ENCODE measurements at regions not wholly inside any gene's neighbourhood (a gene's known extent, or its start where the extent isn't known, plus 50 kb on each side); places are given as distances from the start of the nearest gene placed in this dataset.

DNA sequence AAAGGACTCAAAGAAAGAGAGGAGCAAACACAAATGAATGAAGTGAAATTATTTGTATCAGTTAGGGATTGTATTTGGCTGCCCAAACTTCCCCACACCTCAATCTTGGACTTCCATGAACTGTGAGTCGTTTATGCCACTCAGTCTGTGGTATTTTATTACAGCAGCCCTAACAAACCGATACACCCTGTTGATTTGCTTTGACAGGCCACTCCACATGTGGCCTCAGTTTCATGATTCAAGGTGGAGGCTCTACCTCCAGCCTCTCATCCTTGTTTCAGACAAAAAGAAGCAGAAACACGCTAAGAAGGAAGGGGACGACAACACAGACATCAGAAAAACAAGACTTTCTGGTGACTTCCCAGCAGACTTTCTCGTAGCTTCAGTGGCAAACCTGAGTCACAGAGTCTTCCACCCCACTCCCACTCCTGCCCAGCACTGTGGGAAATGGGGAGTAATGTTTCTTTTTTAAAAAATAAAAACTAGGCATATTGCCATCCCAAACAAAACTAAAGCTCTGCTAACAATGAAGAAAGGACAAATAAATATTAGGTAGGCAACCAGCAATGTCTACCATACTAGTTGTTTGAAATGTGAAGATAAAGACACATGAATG, 52.2 kb upstream of the ABCA1 start:
- peaks cover 25% of the 10 kb centered on the region for H3K27me3 Mint-ChIP-seq
- H3K4me3 Mint-ChIP-seq: no peak overlapping the region
- no peaks in the 10 kb centered on the region for H3K9me3 Mint-ChIP-seq
- peaks cover 22% of the 10 kb centered on the region for H3K4me1 Mint-ChIP-seq
- DNase-seq: no peak
- no peaks in the 10 kb centered on the region for H3K36me3 Mint-ChIP-seq
- H3K27ac Mint-ChIP-seq: no peak overlapping the region

GRCh38 chr9:104981543-104982129, 53.7 kb upstream of the ABCA1 start:
- H3K36me3 Mint-ChIP-seq: no peaks in the 10 kb centered on the region
- no peak for DNase-seq
- H3K4me1 Mint-ChIP-seq: peaks cover 28% of the 10 kb centered on the region
- no peak overlapping the region for H3K4me3 Mint-ChIP-seq
- H3K9me3 Mint-ChIP-seq: no peaks in the 10 kb centered on the region
- no peak overlapping the region for H3K27ac Mint-ChIP-seq
- H3K27me3 Mint-ChIP-seq: peaks cover 37% of the 10 kb centered on the region

GRCh38 chr9:104982543-104982942, 54.6 kb upstream of the ABCA1 start:
- Mint-ChIP-seq H3K9me3 (no peaks in the 10 kb centered on the region), H3K27me3 (peaks cover 46% of the 10 kb centered on the region), H3K4me3 (no peak overlapping the region), H3K4me1 (peaks cover 28% of the 10 kb centered on the region), H3K27ac (no peak overlapping the region), H3K36me3 (no peaks in the 10 kb centered on the region)
- no peak for DNase-seq

GRCh38 chr9:104983491-104983890, 55.5 kb upstream of the ABCA1 start:
- no peak for DNase-seq
- Mint-ChIP-seq H3K27ac (no peak overlapping the region), H3K4me1 (peaks cover 28% of the 10 kb centered on the region), H3K36me3 (no peaks in the 10 kb centered on the region), H3K9me3 (no peaks in the 10 kb centered on the region), H3K4me3 (no peak overlapping the region), H3K27me3 (peaks cover 56% of the 10 kb centered on the region)

DNA sequence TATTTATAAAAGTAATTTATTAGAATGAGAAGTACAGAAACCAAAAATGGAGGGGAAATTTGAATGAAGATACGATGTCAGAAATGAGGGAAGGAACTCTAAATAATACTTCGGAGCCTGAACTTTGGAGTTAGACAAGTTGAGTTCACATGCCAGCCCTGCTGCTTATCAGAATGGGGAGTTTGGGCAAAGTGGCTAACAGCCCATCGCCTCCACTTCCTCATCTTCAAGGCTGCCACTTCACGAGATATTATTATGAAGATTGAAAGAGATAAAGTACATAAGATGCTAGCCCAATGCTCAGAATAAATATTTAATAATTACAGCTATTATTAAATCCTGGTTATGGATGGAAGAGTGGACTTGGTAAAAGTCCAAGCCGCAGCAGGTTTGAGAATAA, 56.2 kb upstream of the ABCA1 start:
- peaks cover 28% of the 10 kb centered on the region for H3K4me1 Mint-ChIP-seq
- H3K27me3 Mint-ChIP-seq: peaks cover 62% of the 10 kb centered on the region
- no peak for DNase-seq
- H3K36me3 Mint-ChIP-seq: no peaks in the 10 kb centered on the region
- H3K9me3 Mint-ChIP-seq: no peaks in the 10 kb centered on the region
- no peak overlapping the region for H3K27ac Mint-ChIP-seq
- H3K4me3 Mint-ChIP-seq: no peak overlapping the region

DNA sequence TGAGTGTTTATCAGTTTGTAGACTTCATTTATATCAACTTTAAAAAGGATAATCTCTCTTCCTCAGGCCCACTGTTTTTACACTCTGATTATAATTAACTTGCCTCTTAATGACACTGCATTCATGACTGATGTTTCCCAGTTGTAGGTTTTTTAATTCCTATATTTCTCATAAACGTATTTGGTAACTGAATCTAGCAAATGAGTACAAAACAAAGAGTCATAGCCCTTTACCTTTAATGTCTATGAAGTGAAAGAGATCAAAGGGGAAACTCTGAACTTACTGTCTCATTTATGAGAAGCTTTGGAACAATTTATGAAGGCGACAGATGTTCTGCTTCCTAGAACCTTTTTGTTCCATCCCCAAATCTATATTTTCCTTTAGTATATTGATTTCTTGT, 56.6 kb upstream of the ABCA1 start:
- Mint-ChIP-seq H3K4me3 (no peak overlapping the region), H3K27ac (no peak overlapping the region), H3K4me1 (peaks cover 28% of the 10 kb centered on the region), H3K36me3 (no peaks in the 10 kb centered on the region), H3K9me3 (no peaks in the 10 kb centered on the region), H3K27me3 (peaks cover 66% of the 10 kb centered on the region)
- DNase-seq: no peak

- Mint-ChIP-seq H3K27ac (no peak overlapping the region), H3K4me3 (no peak overlapping the region), H3K36me3 (no peaks in the 10 kb centered on the region), H3K9me3 (no peaks in the 10 kb centered on the region), H3K4me1 (peaks cover 24% of the 10 kb centered on the region), H3K27me3 (peaks cover 63% of the 10 kb centered on the region)
- no peak for DNase-seq
These were observed 57.0 kb upstream of the ABCA1 start for GRCh38 chr9:104984948-104985347.

GRCh38 chr9:104986096-104986495, 58.1 kb upstream of the ABCA1 start:
- Mint-ChIP-seq H3K4me1 (peaks cover 26% of the 10 kb centered on the region), H3K27me3 (peaks cover 58% of the 10 kb centered on the region), H3K9me3 (no peaks in the 10 kb centered on the region), H3K36me3 (no peaks in the 10 kb centered on the region), H3K27ac (no peak overlapping the region), H3K4me3 (no peak overlapping the region)
- DNase-seq: no peak

- peaks cover 60% of the 10 kb centered on the region for H3K27me3 Mint-ChIP-seq
- H3K4me3 Mint-ChIP-seq: no peak overlapping the region
- no peaks in the 10 kb centered on the region for H3K36me3 Mint-ChIP-seq
- no peaks in the 10 kb centered on the region for H3K9me3 Mint-ChIP-seq
- H3K4me1 Mint-ChIP-seq: peaks cover 38% of the 10 kb centered on the region
- no peak for DNase-seq
- H3K27ac Mint-ChIP-seq: no peak overlapping the region
These were observed 59.8 kb upstream of the ABCA1 start for GRCh38 chr9:104987743-104988142.

DNA sequence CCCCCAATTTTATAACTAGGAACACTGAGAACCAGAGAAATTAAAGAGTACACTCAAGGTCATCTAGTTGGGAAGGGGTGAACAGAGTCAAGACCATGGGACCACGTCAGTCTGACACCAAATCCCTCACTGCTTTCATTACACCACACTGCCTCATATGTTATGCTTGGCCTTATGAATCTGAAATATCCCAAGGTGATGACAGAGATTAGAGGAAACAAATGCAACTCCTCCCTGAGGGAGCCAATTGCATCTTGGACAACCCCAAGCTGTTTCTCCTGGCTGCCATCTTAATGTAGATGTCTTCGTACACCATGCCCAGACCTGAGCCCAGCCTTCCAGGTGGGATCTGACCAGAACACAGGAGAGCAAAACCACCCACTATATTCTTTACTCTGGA, 60.6 kb upstream of the ABCA1 start:
- Mint-ChIP-seq H3K27me3 (peaks cover 65% of the 10 kb centered on the region), H3K27ac (no peak overlapping the region), H3K9me3 (no peaks in the 10 kb centered on the region), H3K36me3 (no peaks in the 10 kb centered on the region), H3K4me3 (no peak overlapping the region), H3K4me1 (peaks cover 45% of the 10 kb centered on the region)
- no peak for DNase-seq

GRCh38 chr9:104991144-104991953, 63.4 kb upstream of the ABCA1 start:
- H3K27me3 Mint-ChIP-seq: peaks cover 59% of the 10 kb centered on the region
- H3K27ac Mint-ChIP-seq: peak overlapping the region; percentile 87
- DNase-seq: peak; percentile 87
- H3K9me3 Mint-ChIP-seq: no peaks in the 10 kb centered on the region
- H3K4me1 Mint-ChIP-seq: peaks cover 33% of the 10 kb centered on the region
- peak overlapping the region; percentile 80 for H3K4me3 Mint-ChIP-seq
- no peaks in the 10 kb centered on the region for H3K36me3 Mint-ChIP-seq

DNA sequence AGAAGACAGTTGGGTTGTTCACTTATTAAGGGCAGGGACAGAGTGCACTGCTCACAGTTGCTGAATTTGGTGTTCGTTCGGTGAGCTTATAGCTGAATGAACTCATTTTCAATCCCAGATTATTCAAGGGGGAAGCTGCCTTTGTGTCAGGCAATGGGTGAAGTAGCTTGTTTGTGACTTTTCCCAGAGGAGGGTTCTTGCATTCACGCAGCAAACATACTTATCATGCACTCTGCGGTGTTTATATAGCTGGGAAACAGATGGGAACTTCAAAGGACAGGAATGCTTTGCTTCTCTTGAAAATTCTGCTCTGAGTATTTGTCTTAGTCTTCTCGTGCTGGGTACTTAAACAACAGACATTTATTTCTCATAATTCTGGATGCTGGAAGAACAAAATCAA, 64.7 kb upstream of the ABCA1 start:
- Mint-ChIP-seq H3K4me1 (peaks cover 33% of the 10 kb centered on the region), H3K27ac (no peak overlapping the region), H3K9me3 (no peaks in the 10 kb centered on the region), H3K4me3 (no peak overlapping the region), H3K36me3 (no peaks in the 10 kb centered on the region), H3K27me3 (peaks cover 46% of the 10 kb centered on the region)
- no peak for DNase-seq

DNA sequence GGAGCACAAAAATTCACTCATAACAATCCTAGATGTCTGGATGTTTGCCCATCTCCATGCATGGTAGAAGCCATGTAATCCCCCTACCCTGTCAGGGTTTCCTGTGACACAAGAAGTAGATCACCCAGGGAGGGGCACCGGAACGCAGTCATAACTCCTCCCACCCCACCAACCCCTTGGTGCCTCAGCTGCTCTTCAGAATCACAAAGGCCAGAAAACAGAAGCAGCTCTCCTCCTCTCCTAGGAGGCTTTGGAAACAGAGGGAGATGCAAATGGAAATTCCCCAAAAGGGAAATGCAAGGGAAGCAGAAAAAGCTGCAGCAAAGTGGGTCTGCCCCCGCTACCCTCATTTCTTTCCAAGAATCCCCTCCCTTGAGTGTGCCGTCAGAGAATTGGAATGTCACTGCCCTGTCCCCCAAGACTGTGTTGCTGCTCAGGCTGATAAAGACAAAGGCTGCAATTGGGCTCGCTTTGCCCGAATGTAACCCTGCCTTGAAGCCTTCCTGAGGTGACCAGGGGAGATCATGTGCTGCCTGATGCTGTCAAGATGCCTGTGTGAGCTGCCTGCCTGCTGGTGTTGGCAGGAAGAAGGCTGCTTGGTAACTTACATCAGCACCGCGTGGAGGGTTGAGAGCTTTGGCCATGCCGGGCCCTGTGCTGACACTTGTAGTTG, 65.5 kb upstream of the ABCA1 start:
- DNase-seq: peak; percentile 14
- peak overlapping the region; percentile 9 for H3K27ac Mint-ChIP-seq
- peaks cover 40% of the 10 kb centered on the region for H3K27me3 Mint-ChIP-seq
- H3K4me3 Mint-ChIP-seq: no peak overlapping the region
- H3K4me1 Mint-ChIP-seq: peaks cover 33% of the 10 kb centered on the region
- no peaks in the 10 kb centered on the region for H3K36me3 Mint-ChIP-seq
- no peaks in the 10 kb centered on the region for H3K9me3 Mint-ChIP-seq

- no peaks in the 10 kb centered on the region for H3K36me3 Mint-ChIP-seq
- H3K27me3 Mint-ChIP-seq: peaks cover 27% of the 10 kb centered on the region
- DNase-seq: no peak
These were observed 69.6 kb upstream of the ABCA1 start for GRCh38 chr9:104997536-104997935.

GRCh38 chr9:104999136-104999535, 71.2 kb upstream of the ABCA1 start:
- Mint-ChIP-seq H3K4me1 (peaks cover under 1% of the 10 kb centered on the region), H3K9me3 (no peaks in the 10 kb centered on the region), H3K27me3 (peaks cover 11% of the 10 kb centered on the region), H3K4me3 (no peak overlapping the region), H3K27ac (no peak overlapping the region), H3K36me3 (no peaks in the 10 kb centered on the region)
- DNase-seq: no peak

More at GRCh38 chr9:104997536-104997935, 69.6 kb upstream of the ABCA1 start:
- H3K4me3 Mint-ChIP-seq: no peak overlapping the region
- H3K9me3 Mint-ChIP-seq: no peaks in the 10 kb centered on the region
- H3K27ac Mint-ChIP-seq: no peak overlapping the region
- peaks cover 16% of the 10 kb centered on the region for H3K4me1 Mint-ChIP-seq

Measured in activated naive CD8-positive, alpha-beta T cell treated with anti-CD3 and anti-CD28 coated beads for 36 hours (primary cell).